ENCODE measurements at regions not wholly inside any gene's neighbourhood (a gene's known extent, or its start where the extent isn't known, plus 50 kb on each side); places are given as distances from the start of the nearest gene placed in this dataset.
"Not testable (repeated sequence)": the region's sequence is repeated elsewhere in the genome, so short reads cannot be mapped to it uniquely, and the experiment has no call there.

- DNase-seq = no peak
Measured at GRCh38 chr16:52227851-52228250, 319.1 kb downstream of the TOX3 start.

GRCh38 chr16:52212841-52213240, 334.1 kb downstream of the TOX3 start:
- no peak for DNase-seq

GRCh38 chr16:52209227-52209626, 337.7 kb downstream of the TOX3 start:
- DNase-seq = no peak

GRCh38 chr16:52203096-52203495, 343.8 kb downstream of the TOX3 start:
- no peak for DNase-seq

- no peak for DNase-seq
Measured at GRCh38 chr16:52193441-52193840, 353.5 kb downstream of the TOX3 start.

- peak; percentile 45 for DNase-seq
Measured at GRCh38 chr16:52191531-52192134, 355.3 kb downstream of the TOX3 start.

GRCh38 chr16:52184336-52184735, 362.6 kb downstream of the TOX3 start:
- no peak for DNase-seq

- no peak for DNase-seq
Measured at GRCh38 chr16:52182840-52183239, 364.1 kb downstream of the TOX3 start.

GRCh38 chr16:52174168-52174567, 372.8 kb downstream of the TOX3 start:
- no peak for DNase-seq

GRCh38 chr16:52171481-52171880, 375.5 kb downstream of the TOX3 start:
- DNase-seq = no peak

- no peak for DNase-seq
Measured at GRCh38 chr16:52167328-52167727, 379.6 kb downstream of the TOX3 start.

GRCh38 chr16:52165961-52166360, 381.0 kb downstream of the TOX3 start:
- DNase-seq = no peak

- DNase-seq = no peak
Measured at GRCh38 chr16:52149003-52149402, 397.9 kb downstream of the TOX3 start.

GRCh38 chr16:52141871-52142270, 405.1 kb downstream of the TOX3 start:
- no peak for DNase-seq

- DNase-seq = no peak
Measured at GRCh38 chr16:52128361-52128760, 418.6 kb downstream of the TOX3 start.

- DNase-seq = no peak
Measured at GRCh38 chr16:52123842-52124241, 423.1 kb downstream of the TOX3 start.

- no peak for DNase-seq
Measured at GRCh38 chr16:52123061-52123839, 423.7 kb downstream of the TOX3 start.

GRCh38 chr16:52117171-52117570, 429.8 kb downstream of the TOX3 start:
- no peak for DNase-seq

GRCh38 chr16:52114379-52114778, 432.6 kb downstream of the TOX3 start:
- DNase-seq = no peak

GRCh38 chr16:52113533-52114183, 433.3 kb downstream of the TOX3 start:
- DNase-seq = no peak

GRCh38 chr16:52104993-52105392, 441.9 kb downstream of the TOX3 start:
- DNase-seq = not testable (repeated sequence)

GRCh38 chr16:52103791-52104190, 443.2 kb downstream of the TOX3 start:
- no peak for DNase-seq

- DNase-seq = no peak
Measured at GRCh38 chr16:52101246-52101645, 445.7 kb downstream of the TOX3 start.

GRCh38 chr16:52099382-52099781, 447.6 kb downstream of the TOX3 start:
- DNase-seq = no peak

All from stimulated activated CD4-positive, alpha-beta T cell treated with anti-CD3 and anti-CD28 coated beads, Interleukin-1b, Interleukin-23, amount 100 ng/mL, for 48 hours (primary cell).